DND-41 (cell line): ENCODE measurements at regions not wholly inside any gene's neighbourhood (a gene's known extent, or its start where the extent isn't known, plus 50 kb on each side); places are given as distances from the start of the nearest gene placed in this dataset.

Source experiments
- EZH2 ChIP-seq: IDR thresholded peaks from 3 replicates; pipeline ENCODE4 v1.6.1; 2012; ENCODE audit warnings: borderline replicate concordance, low read depth, mild to moderate bottlenecking, moderate library complexity, low read length, inconsistent platforms; ENCODE audit not compliant: severe bottlenecking
- TF ChIP-seq, protein P1 (sequence below): IDR thresholded peaks from 2 replicates; pipeline ENCODE4 v1.5.1; 2012; ENCODE audit warnings: borderline replicate concordance, low read length, moderate library complexity, mild to moderate bottlenecking; ENCODE audit not compliant: poor library complexity, severe bottlenecking; ENCODE audit errors: extremely low read depth

- TF ChIP-seq, protein P1, sequence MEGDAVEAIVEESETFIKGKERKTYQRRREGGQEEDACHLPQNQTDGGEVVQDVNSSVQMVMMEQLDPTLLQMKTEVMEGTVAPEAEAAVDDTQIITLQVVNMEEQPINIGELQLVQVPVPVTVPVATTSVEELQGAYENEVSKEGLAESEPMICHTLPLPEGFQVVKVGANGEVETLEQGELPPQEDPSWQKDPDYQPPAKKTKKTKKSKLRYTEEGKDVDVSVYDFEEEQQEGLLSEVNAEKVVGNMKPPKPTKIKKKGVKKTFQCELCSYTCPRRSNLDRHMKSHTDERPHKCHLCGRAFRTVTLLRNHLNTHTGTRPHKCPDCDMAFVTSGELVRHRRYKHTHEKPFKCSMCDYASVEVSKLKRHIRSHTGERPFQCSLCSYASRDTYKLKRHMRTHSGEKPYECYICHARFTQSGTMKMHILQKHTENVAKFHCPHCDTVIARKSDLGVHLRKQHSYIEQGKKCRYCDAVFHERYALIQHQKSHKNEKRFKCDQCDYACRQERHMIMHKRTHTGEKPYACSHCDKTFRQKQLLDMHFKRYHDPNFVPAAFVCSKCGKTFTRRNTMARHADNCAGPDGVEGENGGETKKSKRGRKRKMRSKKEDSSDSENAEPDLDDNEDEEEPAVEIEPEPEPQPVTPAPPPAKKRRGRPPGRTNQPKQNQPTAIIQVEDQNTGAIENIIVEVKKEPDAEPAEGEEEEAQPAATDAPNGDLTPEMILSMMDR = no peak
- TF ChIP-seq EZH2 = no peak
Observed at GRCh38 chr6:90446164-90446563, 140.7 kb downstream of the MAP3K7 start.
